Epithelial cell of proximal tubule (primary cell): ENCODE measurements at regions not wholly inside any gene's neighbourhood (a gene's known extent, or its start where the extent isn't known, plus 50 kb on each side); places are given as distances from the start of the nearest gene placed in this dataset.

Experiments
- DNase-seq: peaks from one replicate; pipeline ENCODE4 v3.0.0-alpha.2; 2011; ENCODE audit warnings: low read depth
- H3K4me3 ChIP-seq: 2 replicates; pipeline ENCODE4 v1.5.1; 2011; ENCODE audit warnings: low read depth, mild to moderate bottlenecking, low read length
- TF ChIP-seq, protein P1 (sequence below): conservative IDR thresholded peaks from 2 replicates; pipeline ENCODE4 v1.5.1; 2012; ENCODE audit warnings: low read depth, mild to moderate bottlenecking, low read length

GRCh38 chr2:75421986-75422385 lies 138.8 kb downstream of the EVA1A start:
- TF ChIP-seq, protein P1, sequence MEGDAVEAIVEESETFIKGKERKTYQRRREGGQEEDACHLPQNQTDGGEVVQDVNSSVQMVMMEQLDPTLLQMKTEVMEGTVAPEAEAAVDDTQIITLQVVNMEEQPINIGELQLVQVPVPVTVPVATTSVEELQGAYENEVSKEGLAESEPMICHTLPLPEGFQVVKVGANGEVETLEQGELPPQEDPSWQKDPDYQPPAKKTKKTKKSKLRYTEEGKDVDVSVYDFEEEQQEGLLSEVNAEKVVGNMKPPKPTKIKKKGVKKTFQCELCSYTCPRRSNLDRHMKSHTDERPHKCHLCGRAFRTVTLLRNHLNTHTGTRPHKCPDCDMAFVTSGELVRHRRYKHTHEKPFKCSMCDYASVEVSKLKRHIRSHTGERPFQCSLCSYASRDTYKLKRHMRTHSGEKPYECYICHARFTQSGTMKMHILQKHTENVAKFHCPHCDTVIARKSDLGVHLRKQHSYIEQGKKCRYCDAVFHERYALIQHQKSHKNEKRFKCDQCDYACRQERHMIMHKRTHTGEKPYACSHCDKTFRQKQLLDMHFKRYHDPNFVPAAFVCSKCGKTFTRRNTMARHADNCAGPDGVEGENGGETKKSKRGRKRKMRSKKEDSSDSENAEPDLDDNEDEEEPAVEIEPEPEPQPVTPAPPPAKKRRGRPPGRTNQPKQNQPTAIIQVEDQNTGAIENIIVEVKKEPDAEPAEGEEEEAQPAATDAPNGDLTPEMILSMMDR = no peak
- no peak overlapping the region for H3K4me3 ChIP-seq
- DNase-seq = no peak

DNA sequence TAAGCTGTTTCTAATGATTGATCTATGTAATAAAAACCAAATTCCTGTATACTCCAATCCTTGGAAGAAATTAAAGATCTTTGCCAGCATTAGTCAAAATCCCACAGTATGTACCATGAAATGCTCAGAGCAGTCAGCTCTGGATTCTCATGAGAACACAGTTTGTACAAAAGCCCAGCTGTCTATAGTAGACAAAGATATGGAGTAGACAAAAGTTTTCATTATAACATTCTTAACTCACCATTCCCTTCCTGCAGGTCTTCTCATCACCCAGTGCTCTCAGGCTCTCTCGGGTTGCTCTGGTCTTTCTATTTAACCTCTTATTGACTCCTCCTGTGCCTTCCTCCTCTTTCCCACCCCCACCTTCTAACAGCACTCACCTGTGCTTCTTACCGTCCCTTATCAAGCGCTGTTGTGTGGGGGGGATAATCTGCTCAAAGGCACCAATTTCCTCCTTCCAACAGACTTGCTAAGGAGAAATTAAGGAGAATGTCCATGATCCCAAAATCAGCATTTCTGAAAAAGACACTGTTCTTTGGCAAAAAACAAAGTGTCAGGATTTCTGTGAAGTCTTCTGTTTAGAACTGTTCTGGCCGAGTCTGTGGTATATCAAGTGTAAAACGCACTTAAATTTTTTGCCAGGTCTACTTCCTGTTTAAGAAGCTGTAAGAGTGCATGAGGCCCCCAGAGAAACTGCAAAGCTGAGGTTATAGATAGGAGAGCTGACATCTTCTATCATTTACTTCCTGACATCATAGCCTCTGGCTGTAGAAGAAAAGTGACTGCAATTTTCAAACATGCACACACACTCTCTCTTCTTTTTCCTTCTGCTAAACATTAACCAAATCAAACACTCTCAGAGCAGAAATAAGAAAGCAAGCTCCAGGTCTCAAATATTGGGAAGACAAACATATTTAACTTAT lies 144.1 kb downstream of the EVA1A start:
- no peak for DNase-seq
- H3K4me3 ChIP-seq = no peak overlapping the region
- TF ChIP-seq, protein P1 = no peak

DNA sequence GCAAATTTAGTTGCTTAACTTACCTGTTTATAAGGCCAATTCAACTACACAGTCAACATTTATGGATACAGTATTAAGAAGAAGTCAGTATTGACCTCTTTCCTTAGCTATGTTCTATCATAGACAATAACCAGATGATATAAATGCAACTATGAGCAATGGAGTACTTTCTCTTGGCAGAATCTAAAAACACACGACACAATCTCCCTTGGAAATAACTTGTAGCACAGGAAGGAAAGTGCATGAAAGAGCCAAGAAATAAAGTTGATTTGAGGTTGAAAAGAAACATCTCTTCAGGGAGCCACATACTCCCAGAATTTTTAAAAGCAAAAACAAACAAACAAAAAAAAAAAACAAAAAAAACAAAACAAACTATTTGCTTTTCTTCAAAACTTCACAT lies 145.0 kb downstream of the EVA1A start:
- H3K4me3 ChIP-seq = no peak overlapping the region
- no peak for DNase-seq
- TF ChIP-seq, protein P1 = no peak

- TF ChIP-seq, protein P1 = no peak
- DNase-seq = no peak
- no peak overlapping the region for H3K4me3 ChIP-seq
Measured at GRCh38 chr2:75415111-75415626, 145.6 kb downstream of the EVA1A start.

DNA sequence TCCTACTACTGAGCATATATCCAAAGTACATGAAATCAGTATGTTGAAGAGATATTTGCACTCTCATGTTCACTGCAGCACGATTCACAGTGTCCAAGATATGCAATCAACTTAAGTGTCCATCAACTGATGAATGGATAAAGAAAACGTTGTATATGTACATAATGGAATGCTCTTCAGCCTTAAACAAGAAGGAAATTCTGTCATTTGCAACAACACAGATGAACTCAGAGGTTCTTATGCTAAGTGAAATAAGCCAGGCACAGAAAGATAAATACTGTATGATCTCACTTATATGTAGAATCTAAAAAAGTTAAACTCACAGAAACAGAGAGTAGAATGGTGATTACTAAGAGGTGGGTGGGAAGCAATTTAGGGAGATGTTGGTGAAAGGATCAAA lies 149.2 kb downstream of the EVA1A start:
- DNase-seq = no peak
- no peak overlapping the region for H3K4me3 ChIP-seq
- TF ChIP-seq, protein P1 = no peak

- TF ChIP-seq, protein P1 = no peak
- DNase-seq = no peak
- H3K4me3 ChIP-seq = no peak overlapping the region
Measured at GRCh38 chr2:75410702-75411101, 150.0 kb downstream of the EVA1A start.
